ENCODE measurements at regions not wholly inside any gene's neighbourhood (a gene's known extent, or its start where the extent isn't known, plus 50 kb on each side); places are given as distances from the start of the nearest gene placed in this dataset.

DNA sequence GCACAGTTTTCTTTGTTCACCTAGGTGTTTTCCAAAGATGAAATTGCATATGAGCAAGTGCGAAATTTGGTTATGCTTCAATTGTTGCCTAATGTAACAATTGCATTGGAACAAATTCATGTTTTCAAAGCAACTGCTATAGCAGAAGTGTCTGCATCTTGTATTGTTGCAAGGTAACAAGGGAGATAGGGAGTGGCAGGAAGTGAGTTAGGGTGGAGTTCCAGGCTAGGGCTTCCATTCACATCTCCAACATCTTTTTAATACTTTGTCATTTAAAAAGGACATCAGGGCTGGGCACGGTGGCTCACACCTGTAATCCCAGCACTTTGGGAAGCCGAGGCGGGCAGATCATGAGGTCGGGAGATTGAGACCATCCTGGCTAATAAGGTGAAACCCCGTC lies 312.3 kb upstream of the E2F7 start:
- TF ChIP-seq, protein P1, sequence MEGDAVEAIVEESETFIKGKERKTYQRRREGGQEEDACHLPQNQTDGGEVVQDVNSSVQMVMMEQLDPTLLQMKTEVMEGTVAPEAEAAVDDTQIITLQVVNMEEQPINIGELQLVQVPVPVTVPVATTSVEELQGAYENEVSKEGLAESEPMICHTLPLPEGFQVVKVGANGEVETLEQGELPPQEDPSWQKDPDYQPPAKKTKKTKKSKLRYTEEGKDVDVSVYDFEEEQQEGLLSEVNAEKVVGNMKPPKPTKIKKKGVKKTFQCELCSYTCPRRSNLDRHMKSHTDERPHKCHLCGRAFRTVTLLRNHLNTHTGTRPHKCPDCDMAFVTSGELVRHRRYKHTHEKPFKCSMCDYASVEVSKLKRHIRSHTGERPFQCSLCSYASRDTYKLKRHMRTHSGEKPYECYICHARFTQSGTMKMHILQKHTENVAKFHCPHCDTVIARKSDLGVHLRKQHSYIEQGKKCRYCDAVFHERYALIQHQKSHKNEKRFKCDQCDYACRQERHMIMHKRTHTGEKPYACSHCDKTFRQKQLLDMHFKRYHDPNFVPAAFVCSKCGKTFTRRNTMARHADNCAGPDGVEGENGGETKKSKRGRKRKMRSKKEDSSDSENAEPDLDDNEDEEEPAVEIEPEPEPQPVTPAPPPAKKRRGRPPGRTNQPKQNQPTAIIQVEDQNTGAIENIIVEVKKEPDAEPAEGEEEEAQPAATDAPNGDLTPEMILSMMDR (IDR thresholded peaks at IDR 0.05) = no peak
- no peak for TF ChIP-seq EZH2 (IDR thresholded peaks at IDR 0.05; ENCODE audit: borderline replicate concordance, insufficient read depth, low read depth, low read length, poor library complexity, severe bottlenecking)
